HG03060 (cell line): ENCODE measurements at regions not wholly inside any gene's neighbourhood (a gene's known extent, or its start where the extent isn't known, plus 50 kb on each side); places are given as distances from the start of the nearest gene placed in this dataset.
"Not testable (repeated sequence)": the region's sequence is repeated elsewhere in the genome, so short reads cannot be mapped to it uniquely, and the experiment has no call there.

Experiments used
- ATAC-seq: cut with Tn5 transposase; IDR thresholded peaks from one replicate; pipeline ENCODE4 v1.9.1; 2021; ENCODE audit warnings: low read depth, moderate number of reproducible peaks; ENCODE audit not compliant: unreplicated experiment

DNA sequence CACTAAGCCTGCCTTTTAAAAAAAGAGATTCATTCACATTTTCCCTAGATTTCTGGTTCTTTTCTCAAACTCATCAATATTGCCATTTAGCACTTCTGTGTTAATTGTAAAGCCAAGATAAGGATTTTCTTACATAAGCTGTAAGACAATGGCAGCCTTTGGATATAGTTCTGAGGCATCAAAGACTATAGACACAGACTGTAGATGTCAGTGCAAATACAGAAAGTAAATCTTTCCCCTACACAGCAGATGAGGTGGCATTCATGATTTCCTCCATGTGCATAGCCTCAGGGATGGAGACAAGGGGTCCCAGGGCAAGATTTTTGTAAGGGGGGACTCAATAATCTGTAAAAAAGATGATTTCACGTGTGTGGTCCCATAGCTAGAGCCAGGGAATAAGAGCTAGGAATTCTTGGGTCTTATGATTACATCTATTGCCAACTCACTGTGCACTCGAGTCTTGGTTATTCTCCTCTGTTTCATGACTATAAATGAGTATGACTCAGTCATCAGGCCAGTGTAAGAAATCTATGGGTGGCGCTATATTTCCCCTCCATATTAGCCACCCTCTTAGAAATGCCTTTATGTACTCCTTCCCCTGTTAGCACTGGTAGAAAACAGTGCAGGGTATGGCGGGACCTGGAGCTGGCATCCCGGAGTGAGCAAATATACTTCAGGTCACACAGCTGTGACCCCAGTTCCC lies 207.5 kb downstream of the EXOC5 start:
- no peak for ATAC-seq

DNA sequence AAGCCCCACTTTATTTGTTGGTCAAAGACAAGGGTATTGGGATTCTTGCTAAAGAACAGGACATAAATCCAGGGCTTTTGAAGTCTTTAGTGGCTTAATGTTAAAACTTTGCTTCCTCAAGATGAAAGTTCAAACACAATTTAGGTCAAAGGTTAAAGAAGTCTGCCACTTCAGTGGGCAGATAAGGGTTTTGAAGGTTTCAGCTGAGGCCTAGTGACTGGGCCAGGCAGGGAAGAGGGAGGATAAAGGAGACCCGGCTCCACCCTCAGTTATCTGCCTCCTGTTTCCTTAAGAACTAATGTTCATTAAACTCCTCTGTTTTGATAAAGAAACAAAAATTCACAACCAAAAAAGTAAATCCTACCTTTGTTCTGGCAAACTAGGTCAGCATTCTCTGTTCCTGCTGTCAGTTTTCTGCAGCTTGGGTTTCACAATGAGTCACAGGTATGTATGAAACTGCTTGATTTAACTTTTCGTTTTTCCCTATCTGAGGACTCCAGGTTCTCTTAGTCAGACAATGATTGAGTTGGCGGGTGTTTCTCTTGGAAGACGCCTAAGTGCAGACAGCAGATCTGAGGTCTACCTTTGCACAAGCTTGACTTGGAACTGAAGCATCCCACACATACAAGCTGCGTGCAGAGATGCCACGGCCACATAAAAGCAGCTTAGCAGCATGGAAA lies 208.3 kb downstream of the EXOC5 start:
- peak; percentile 93 for ATAC-seq

DNA sequence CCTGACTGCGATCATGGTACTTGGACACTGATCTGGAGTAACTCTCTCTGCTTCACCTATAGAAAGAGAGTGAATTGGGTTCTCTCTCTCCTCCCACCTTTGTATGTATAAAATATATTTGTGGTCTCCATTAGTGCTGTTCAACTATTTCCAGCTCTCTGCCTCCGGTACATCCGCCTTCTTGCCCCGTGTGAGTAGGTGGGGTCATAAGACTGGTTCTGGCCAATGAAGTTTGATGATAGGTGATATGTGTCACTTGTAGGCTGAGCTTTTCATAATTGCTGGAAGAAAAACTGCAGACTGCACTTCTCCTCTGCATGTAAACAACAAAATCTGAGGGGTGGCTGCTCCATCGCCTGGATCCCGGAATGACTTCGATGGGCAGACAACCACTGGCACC lies 210.4 kb downstream of the EXOC5 start:
- ATAC-seq, result no peak

DNA sequence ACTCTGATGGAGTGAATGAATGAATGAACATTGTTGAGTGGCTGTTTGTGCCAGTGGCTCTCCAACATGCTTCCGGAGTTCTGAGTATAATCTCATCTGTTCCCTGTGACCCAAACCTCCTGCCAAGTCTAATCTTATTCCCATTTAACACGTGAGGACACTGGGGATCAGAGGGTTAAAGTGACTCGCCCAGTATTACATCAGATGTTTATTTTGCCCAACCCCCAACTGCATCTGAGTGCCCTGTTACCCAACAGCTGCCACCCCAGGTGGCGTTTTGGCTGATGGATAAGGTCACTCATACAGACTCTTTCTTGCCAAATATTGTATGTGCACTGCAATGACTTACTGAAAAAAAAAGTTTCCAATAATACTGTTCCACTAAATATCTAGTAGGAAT lies 210.9 kb downstream of the EXOC5 start:
- ATAC-seq, result no peak

DNA sequence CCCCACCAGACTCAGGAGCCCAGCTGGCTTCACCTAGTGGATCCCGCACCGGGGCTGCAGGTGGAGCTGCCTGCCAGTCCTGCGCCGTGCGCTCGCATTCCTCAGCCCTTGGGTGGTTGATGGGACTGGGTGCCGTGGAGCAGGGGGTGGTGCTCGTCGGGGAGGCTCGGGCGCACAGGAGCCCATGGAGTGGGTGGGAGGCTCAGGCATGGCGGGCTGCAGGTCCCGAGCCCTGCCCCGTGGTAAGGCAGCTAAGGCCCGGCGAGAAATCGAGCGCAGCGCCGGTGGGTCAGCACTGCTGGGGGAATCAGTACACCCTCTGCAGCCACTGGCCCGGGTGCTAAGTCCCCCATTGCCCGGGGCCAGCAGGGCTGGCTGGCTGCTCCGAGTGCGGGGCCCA lies 212.2 kb downstream of the EXOC5 start:
- ATAC-seq, result not testable (repeated sequence)

DNA sequence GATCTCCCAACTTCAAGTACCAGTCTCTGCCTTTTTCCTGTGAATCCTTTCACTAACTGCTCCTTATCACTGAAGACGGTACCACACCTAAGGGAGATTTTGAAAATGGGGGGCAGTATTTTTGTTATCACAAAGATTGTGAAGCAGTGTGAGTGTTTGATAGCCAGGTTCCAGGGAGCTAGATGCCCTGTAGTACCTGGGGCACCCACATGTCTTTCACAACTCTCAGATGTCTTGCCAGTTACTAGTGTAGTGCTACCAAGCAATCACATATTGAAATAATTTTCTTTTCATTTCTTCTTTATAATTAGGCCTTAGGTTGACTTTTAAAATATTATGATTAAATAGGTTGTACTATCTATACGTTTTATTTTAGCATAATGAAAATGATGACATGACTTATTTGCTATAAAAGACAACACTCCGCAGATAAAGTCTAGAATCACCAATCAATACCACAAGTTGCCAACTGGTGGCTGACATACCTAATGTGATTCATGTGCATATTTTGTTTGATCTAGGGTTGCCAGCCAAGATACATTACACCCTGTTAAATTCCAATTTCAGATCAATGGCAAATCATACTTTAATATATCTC lies 215.9 kb downstream of the EXOC5 start:
- no peak for ATAC-seq

DNA sequence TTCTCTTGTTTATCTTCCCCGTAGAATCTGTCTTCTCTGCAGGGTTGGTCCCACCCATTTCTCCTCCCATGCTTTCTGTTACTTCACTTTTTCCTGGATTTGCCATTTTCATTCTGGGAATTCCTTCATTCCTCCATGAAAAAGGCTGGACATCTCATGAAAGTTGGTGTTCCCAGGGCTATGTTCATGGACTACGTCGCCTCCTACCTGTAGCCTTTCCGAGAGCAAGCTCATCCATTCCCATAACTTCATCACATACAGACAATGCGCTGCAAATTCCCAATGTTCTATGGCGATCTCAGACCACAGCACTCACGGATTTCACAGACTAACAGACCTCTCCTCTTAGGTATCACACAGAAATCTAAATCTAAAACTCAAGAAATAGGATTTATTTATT lies 217.1 kb downstream of the EXOC5 start:
- no peak for ATAC-seq

DNA sequence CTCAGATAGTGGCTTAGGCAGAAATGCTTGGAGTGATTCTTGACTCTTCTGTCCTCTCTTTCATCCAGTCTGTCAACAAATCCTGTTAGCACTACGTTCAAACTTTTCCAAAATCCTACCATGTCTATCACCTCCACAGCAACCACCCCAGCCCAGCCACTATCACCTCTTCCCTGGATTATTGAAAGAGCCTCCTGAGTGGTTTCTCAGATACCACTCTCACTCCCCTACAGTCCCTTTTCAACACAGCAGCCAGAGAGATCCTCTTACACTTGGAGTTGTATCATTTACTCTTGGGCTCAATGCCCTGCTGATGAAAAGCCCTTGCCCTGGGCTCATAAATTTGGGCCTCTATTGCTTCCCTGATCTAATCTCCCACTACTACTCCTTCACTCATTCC lies 218.9 kb downstream of the EXOC5 start:
- ATAC-seq, result no peak

DNA sequence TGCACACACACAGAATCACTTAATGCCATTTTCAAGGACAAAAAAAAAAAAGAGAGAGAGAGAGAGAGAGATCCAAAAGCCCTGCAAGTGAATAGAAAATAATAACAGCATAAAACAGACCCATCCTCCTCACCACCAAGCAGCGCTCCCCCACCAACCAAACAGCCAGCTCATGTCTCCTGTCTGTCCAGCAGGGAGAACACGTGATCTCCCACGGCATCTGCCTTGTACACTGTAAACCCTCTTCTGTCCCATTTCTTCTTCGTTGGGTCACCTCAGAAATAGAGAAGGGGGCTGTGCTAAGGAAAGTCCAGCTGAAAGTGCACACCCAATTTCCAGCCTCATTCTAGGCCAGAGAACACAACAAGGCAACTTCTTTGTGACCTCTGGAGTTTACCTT lies 222.5 kb downstream of the EXOC5 start:
- ATAC-seq, result no peak

DNA sequence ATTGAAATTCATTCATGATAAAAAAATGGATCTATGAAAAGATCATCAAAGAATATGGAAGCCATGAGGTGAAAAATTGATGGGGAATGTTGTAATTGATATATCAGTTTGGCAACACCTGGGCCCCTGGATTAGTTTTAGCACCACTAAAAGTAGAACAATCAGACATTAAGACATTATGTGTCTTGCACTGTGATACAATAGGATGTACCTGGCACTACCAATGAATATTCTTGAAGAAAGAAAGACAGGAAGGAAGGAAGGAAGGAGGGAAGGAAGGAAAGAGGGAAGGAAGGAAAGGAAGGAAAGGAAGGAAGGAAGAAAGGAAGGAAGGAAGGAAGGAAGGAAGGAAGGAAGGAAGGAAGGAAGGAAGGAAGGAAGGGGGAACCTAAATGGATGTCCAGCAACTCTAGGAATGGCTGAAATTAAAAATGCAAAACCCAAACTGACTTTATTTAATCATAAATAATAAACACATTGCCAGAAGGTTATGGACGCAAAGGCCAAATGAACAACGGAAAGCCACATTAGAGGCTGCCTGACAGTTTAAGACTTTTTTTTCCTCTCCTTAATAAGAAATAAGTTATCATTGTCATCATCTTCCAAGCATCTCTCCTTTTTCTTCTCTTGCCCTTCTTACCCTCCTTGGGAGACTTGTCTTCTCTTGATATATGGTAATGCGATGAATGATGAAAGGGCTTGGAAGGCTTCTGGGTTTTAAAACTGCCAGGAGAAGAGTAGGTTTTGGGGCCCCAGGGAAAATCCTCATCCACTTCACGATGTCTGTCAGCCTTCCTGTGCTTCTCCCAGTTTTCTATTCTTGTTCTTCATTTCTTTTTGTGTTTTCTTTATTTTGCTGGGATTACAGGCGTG lies 224.4 kb downstream of the EXOC5 start:
- not testable (repeated sequence) for ATAC-seq

DNA sequence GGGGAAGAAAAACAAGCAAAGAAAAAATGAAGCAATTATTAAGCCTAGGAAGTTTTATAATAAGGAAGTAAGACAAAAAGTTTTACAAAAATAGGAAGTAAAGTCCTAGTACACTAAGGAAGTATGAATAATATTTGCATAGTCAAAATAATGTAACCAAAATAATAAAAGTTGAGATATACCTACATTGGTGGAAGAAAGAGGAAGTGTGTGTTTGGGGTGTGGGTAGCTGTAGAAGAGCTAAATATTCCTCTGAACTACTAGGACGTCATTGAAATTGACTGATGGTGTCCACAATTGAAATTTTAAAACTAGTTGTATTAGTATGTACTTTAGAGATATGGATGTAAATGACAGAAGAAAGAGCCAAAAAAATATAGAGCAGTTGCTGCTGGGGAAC lies 228.4 kb upstream of the OTX2 start:
- ATAC-seq, result peak; percentile 65

DNA sequence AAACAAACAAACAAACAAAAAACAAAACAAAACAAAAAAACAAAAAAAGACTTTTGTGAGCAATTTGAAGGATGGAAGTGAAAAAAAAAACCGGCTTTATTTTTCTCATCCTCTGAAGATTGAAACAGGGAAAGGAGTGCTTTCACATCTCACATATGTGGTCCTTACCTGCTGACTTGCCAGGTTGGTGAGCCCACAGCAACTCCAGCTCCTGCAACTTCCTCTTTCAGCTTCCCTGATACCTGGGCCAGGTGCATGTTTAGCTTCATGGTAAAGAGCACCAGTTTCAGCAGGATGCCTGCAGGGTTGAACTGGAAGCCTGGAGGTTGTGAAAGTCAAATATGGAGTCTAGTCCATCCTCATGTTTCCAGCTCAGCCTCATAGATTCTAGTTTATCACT lies 221.2 kb upstream of the OTX2 start:
- no peak for ATAC-seq

DNA sequence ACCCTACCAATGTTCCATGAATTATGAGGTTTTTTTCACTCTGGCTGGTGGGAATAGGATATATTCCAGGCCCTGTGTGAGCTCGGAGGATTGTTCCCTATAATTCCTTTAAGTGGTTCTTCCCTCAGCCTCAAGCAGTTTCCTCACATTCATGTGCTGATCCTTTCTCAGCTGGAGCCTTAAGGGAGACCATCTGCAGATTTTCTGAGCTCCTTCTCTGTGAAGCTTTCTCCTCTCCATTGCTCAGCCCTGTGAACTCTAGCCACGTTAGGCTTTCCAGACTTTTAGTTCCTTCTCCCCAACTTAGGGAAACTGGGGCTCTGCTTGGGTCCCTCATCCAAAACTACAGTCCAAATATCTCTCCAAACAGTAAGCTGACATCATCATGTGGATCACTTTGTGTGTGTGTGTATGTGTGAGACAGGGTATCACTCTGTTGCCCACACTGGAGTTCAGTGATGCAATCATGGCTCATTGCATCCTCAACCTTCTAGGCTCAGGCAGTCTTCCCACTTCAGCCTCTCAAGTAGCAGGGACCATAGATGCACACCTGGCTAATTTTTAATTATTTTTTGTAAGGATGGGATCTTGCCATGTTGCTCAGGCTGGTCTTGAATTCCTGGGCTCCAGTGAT lies 219.5 kb upstream of the OTX2 start:
- no peak for ATAC-seq

DNA sequence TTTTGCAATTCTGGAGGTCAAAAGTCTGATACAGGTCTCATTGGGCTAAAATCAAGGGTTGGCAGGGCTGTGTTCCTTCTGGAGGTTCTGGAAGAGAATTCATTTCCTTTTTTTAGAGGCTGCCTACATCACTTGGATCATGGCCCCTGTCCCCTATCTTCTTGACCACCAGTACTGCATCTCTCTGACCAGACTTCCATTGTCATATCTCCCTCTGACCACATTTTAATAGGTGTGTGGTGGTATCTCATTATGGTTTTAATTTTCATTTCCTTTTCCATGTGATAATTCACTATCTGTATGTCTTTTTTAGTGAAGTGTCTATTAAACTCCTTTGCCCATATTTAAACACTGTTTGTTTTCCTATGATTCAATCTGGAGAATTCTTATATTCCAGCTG lies 215.2 kb upstream of the OTX2 start:
- ATAC-seq, result no peak

DNA sequence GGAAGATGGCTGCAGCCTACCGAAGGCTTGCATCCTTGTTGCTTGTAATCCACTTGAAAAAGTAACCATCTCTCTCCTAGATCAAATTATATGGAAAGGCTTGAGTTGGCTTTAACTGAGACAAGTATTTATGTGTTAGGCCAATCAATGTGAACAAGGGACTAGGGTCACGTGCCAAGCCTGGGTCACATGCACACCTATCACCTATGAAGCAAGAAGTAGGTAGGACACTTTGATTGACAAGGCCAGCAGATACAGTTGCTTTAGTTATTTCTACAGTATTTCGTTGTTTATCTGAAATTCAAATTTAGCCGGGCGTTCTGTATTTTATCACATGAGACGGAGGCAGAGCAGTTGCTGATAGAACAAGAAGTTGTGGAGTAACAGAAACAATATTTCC lies 212.3 kb upstream of the OTX2 start:
- no peak for ATAC-seq

DNA sequence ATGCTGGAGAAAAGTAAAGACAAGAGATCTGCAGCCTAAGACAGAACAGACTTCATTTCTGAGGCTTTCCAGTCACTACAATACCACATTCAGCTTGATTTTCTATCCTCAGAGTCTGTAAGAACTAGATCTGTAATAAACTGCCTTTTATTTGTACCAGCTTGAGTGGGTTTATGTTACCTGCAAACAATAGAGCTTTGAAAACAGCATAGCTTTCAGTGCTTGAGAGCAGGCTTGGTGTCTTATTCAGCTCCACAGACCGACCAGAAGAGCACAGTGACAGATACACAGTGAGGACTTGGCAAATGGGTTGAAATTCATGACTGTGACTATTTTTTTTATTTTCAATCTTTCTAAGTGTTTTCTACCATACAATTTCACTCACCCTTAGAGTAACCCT lies 207.8 kb upstream of the OTX2 start:
- no peak for ATAC-seq

DNA sequence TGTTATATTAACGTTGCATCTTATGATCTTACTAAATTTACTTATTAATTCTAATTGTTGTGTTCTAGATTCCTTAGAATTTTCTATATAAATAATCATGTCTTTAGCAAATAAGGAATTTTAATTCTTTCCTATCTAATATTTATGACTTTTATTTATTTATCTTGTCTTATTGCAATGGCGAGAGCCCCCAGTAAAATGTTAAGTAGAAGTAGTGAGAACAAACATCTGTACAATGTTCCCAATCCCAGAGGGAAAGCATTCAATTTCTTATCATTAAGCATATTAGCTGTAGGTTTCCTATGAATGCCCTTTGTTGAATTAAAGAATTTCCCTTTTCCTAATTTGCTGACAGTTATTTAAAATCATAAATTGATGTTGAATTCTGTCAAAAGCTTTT lies 203.7 kb upstream of the OTX2 start:
- no peak for ATAC-seq

DNA sequence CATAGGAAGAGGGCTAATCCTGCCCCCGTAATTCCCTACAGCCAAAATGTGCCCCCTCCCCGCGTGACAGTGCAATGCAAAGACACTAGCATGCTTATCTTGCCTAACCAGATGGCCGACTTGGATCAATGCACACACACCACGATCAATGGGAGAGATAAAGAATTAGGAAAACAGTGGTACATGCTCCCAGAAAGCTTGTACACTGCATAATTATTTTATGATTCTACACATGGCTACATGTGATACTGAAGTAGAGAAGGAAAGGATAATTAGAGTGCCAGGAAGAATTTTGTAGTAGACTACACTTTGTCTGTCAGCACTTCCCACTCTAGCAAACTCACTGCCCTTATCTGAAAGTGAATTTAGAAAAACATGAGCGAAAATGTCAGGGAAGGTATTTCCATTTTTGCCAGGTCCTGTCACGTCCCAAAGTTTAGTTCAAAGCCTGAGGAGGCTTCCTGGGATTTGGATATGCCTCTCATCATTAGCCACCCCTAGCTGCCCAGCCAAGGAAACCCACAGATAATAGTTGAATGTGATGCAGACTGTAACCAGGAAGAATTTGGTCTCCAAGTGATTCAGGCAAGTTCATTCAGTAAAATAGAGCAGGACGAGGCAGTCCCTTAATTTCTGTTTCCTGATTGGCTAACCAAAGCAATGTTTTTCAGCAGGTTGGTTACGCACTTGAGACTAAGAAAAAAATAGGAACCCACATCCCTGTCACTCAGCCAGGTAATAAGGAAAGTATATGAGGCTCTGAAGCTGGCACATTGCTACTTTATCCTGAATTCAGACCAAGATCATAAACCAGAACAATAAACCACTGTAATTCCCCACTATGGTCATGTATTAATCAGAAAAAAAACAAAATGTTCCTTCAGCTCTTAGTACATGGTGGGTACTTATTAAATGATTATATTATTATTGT lies 199.6 kb upstream of the OTX2 start:
- ATAC-seq, result no peak

DNA sequence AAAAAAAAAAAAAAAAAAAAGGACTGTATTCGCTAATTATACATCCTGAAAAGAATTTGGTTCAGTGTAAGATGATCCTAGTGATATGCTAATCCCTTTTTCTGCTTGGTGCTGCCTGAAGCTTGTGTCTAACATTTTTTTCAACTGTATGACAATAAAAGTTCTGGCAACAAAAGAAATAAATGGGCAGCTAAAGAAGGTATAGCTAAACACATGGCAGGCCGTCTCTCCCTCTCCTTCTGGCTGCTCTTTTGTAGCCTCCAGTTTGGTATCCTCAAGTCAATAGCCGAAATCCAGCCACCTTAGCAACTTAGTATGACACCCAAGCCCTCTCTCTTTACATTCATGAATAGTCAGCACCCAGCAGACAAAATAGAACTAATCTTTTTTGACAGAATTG lies 198.3 kb upstream of the OTX2 start:
- no peak for ATAC-seq

DNA sequence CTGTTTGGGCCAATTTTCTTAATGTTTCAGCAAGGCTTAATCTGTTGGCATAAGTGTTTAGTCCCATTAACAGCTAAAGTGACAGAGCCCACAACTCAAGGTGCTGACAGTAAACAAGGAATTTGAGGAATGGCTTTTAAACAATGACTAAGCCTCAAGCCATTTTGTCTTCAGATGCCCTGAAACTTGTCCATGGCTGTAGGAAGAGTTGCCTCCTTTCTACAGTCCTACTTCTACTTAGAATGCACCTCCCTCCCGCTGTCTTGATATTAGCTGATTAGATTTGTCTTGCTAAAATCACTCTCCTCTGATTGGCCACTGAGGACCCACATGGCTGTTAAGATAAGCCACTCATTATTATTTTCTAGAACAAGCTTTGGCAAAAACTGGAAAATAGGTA lies 188.4 kb upstream of the OTX2 start:
- no peak for ATAC-seq
